GM19372 (cell line): ENCODE measurements at regions not wholly inside any gene's neighbourhood (a gene's known extent, or its start where the extent isn't known, plus 50 kb on each side); places are given as distances from the start of the nearest gene placed in this dataset.

ENCODE experiments used
- ATAC-seq: cut with Tn5 transposase; IDR thresholded peaks from one replicate; pipeline ENCODE4 v1.9.1; 2021; ENCODE audit warnings: mild to moderate bottlenecking, low read depth, moderate library complexity; ENCODE audit not compliant: unreplicated experiment

- no peak for ATAC-seq
Observed at GRCh38 chr2:9769171-9770005, 73.9 kb upstream of the TAF1B start.

GRCh38 chr2:9770006-9770307, 73.3 kb upstream of the TAF1B start:
- no peak for ATAC-seq

DNA sequence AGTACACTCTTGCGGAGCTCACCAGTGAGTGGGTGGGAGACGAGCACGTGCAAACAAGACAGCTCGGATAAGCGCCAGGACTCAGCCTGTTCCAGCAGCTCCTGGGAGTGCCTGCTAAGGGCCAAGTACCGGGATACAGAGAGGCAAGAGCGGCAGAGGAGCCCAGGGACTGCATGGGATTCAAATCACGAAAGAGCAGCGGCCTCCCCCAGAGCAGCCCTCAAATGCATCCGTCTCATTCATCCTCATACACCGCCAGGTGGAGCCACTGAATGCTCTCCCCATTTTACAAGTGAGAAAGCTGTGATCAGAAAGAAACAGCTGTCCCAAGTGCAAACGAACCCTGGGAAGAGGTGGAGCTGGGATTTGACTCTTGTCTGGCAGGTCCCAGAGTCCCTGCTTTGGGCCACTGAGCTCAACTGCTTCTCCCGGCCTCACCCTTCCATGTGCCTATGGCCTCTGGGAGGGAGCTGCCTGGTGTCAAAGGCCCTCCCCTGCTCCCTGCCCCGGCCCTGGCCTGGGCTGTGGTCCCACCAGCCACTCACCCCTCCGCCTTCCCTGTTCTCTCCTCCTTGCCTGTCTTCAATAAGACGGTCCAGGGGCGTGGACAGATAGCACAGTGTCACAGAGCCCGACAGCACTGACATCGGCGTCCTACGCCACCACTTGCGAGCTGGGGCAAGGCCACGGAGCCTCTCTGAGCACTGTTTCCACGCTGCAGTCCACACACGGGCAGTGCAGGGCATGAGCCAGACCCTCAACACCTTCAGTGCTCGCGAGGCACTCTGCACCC, 72.8 kb upstream of the TAF1B start:
- ATAC-seq, result no peak

DNA sequence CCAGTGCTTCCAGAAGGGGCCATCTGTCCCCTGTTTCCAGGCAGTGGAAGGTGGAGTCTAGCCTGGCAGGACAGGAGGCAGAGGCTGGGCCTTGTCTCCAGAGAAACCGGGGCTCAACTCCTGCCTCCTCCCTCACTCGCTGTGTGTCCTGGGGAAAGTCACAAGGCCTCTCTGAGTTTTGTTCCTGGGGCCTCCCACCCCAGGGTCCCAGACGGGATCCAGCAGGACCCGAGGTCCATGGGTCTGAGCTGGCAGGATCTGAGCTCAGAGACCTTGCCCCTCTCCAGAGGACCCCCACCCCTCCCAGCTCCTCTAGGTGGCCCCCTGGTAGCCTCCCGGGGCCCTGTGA, 72.2 kb upstream of the TAF1B start:
- ATAC-seq, result no peak

DNA sequence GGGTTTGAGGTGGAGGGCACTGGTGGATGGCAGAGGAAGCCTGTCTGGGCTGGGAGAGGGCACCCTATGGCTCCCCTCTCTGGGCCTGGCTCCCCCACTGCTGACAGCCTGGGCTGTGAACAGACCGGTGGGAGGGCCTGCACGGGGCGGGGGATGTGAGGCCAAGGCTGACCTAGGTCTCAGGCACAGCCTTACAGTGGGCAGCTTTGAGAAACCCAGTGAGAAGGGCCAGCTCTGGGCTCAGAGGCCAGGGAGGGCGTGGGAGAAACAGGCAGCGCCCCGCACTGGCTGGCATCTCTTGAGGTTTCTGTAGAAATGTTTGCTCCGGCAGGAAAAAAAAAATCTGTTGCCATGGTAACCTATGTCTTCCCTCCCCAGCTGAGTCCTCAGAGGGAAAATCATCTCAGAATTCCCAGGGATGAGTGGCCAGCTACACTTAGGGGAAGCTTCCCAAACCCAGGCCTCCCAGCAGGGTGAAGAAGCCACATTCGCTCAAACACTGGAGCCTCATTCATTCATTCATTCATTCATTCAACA, 71.7 kb upstream of the TAF1B start:
- ATAC-seq, result no peak

- ATAC-seq, result no peak
Observed at GRCh38 chr2:9772035-9772998, 71.0 kb upstream of the TAF1B start.

GRCh38 chr2:9772999-9773902, 70.0 kb upstream of the TAF1B start:
- ATAC-seq, result no peak

- ATAC-seq, result no peak
Observed at GRCh38 chr2:9773903-9774239, 69.4 kb upstream of the TAF1B start.

- ATAC-seq, result no peak
Observed at GRCh38 chr2:9774266-9774665, 69.0 kb upstream of the TAF1B start.

GRCh38 chr2:9775351-9775750, 67.9 kb upstream of the TAF1B start:
- ATAC-seq, result no peak

DNA sequence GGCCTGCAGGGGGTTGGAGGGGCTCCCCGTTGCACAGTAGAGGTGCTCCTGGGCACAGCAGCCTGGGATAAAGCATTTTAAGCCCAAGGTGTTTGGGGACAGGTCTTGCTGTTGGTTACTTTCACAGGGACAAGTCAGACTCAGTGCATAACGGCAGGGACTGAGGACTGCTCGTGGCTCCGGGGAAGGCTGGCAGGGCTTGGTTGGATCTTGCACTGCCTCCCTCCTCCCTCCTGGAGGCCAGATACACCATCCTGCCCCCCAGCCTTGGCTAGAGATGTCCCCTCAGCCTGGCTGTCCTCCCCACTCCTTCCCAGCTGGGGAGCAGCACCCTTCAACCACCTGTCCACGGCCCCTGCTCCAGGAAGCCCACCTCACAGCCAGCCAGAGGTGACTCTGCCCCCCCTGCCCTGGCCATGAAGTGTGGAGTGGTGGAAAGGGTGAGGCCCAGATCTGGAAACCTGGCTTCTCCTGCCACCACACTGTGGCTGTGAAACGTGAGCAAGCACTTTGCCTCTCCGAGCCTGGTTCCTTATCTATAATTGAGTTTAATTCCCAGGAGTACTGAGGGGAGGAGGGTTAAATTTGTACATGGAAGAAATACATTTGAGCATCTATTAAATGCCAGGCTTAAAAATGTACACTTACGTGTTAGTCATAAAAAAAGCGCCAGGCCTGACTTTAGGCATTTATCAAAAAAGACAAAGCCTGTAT, 67.1 kb upstream of the TAF1B start:
- no peak for ATAC-seq

- no peak for ATAC-seq
Observed at GRCh38 chr2:9777081-9777480, 66.2 kb upstream of the TAF1B start.

GRCh38 chr2:9778012-9778411, 65.3 kb upstream of the TAF1B start:
- no peak for ATAC-seq

DNA sequence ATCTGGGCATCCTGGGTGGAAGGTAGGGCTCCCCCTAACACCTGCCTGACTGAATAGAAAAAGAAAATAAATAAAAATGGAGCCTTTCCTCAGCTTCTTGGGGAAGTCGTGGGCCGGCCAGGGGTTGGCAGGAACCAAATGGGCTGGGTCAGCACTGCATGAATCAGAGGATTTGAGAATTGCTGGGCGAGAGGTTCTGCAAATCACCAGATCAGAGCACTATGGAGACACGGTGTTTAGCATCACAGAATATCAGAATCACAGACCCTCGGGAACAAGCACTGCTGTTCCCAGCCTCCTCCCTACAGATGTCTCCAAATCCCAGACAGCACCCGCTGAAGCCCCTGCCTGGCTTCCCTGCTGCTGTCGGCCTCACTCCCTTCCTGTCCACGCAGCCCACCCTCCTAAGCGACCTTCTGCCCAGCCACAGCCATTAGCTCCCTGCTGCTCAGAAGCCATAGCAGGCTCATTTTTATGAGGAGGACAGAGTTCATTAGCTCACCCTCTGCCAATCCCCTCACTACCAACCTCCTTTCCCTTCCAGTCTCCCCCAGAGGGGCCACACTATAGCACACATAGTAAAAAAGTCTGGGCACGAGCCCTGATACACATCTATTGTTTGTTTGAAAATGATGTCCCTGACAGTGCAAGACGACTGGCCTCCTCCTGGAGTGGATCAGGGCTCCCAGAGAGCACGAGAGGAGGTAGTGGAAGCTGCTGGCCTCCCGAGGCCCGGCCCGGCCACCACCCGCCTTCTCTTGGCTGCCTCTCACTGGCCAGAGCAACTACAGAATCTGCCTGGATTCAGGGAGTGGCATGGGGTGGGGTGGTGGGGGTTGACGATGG, 64.6 kb upstream of the TAF1B start:
- no peak for ATAC-seq

- ATAC-seq, result no peak
Observed at GRCh38 chr2:9779596-9780264, 63.5 kb upstream of the TAF1B start.

GRCh38 chr2:9780368-9781130, 62.7 kb upstream of the TAF1B start:
- ATAC-seq, result no peak

- no peak for ATAC-seq
Observed at GRCh38 chr2:9781252-9781651, 62.0 kb upstream of the TAF1B start.
